Neural progenitor cell (in vitro differentiated cells): ENCODE measurements at regions not wholly inside any gene's neighbourhood (a gene's known extent, or its start where the extent isn't known, plus 50 kb on each side); places are given as distances from the start of the nearest gene placed in this dataset.

ENCODE experiments used
- DNase-seq: peaks from one replicate; pipeline ENCODE4 v3.0.0-alpha.2; 2016; ENCODE audit warnings: low spot score
- H2AFZ ChIP-seq: fragments of 200-600 bp; sonication (generic); replicated peaks from 2 replicates; pipeline ENCODE4 v1.6.1; 2016; ENCODE audit warnings: antibody characterized with exemption
- H3F3A ChIP-seq: fragments of 200-600 bp; sonication (generic); 2 replicates; pipeline ENCODE4 v1.6.1; 2016; ENCODE audit warnings: antibody characterized with exemption, low read depth
- H3K27ac ChIP-seq: fragments of 200-600 bp; sonication (generic); 2 replicates; pipeline ENCODE4 v1.5.1; 2016; ENCODE audit warnings: mild to moderate bottlenecking
- H3K27me3 ChIP-seq: fragments of 200-600 bp; sonication (generic); 2 replicates; pipeline ENCODE4 v1.6.1; 2016; ENCODE audit warnings: mild to moderate bottlenecking, moderate library complexity
- H3K36me3 ChIP-seq: fragments of 200-600 bp; sonication (generic); 2 replicates; pipeline ENCODE4 v1.5.1; 2016
- H3K4me1 ChIP-seq: fragments of 200-600 bp; sonication (generic); 2 replicates; pipeline ENCODE4 v1.6.1; 2016; ENCODE audit warnings: mixed run types
- H3K4me2 ChIP-seq: fragments of 200-600 bp; sonication (generic); 2 replicates; pipeline ENCODE4 v1.6.1; 2016
- H3K4me3 ChIP-seq: fragments of 200-600 bp; sonication (generic); 2 replicates; pipeline ENCODE4 v1.5.1; 2016
- H3K79me2 ChIP-seq: fragments of 200-600 bp; sonication (generic); 2 replicates; pipeline ENCODE4 v1.6.1; 2016; ENCODE audit warnings: low read depth
- H3K9ac ChIP-seq: fragments of 200-600 bp; sonication (generic); 2 replicates; pipeline ENCODE4 v1.6.1; 2016
- H3K9me3 ChIP-seq: fragments of 200-600 bp; sonication (generic); 2 replicates; pipeline ENCODE4 v1.5.1; 2016; ENCODE audit warnings: low read depth
- H4K20me1 ChIP-seq: fragments of 200-600 bp; sonication (generic); 2 replicates; pipeline ENCODE4 v1.6.1; 2016; ENCODE audit warnings: low read depth
- H3K27ac Mint-ChIP-seq: 3 replicates; pipeline ENCODE4 v1.8.0; 2021; ENCODE audit warnings: mixed read lengths
- H3K27me3 Mint-ChIP-seq: 2 replicates; pipeline ENCODE4 v1.8.0; 2022; ENCODE audit warnings: low read depth, mild to moderate bottlenecking, inconsistent platforms, moderate library complexity, mixed read lengths; ENCODE audit not compliant: insufficient read depth
- H3K36me3 Mint-ChIP-seq: 3 replicates; pipeline ENCODE4 v1.8.0; 2021; ENCODE audit warnings: mixed read lengths
- H3K4me1 Mint-ChIP-seq: 3 replicates; pipeline ENCODE4 v1.8.0; 2021; ENCODE audit warnings: mixed read lengths
- H3K4me3 Mint-ChIP-seq: 3 replicates; pipeline ENCODE4 v1.8.0; 2021; ENCODE audit warnings: mild to moderate bottlenecking, moderate library complexity, mixed read lengths
- H3K9me3 Mint-ChIP-seq: 3 replicates; pipeline ENCODE4 v1.8.0; 2020; ENCODE audit warnings: mixed read lengths
- EZH2 ChIP-seq: fragments of 200-600 bp; sonication (generic); IDR thresholded peaks from 2 replicates; pipeline ENCODE4 v1.6.1; 2017; ENCODE audit warnings: antibody characterized with exemption, mild to moderate bottlenecking, moderate library complexity
- EZH2phosphoT487 ChIP-seq: fragments of 200-600 bp; sonication (generic); IDR thresholded peaks from 2 replicates; pipeline ENCODE4 v1.6.1; 2017; ENCODE audit warnings: antibody characterized with exemption
- TF ChIP-seq, protein P1 (sequence below): fragments of 200-600 bp; sonication (generic); IDR thresholded peaks from 2 replicates; pipeline ENCODE4 v1.5.1; 2017; ENCODE audit warnings: antibody characterized with exemption, mild to moderate bottlenecking

DNA sequence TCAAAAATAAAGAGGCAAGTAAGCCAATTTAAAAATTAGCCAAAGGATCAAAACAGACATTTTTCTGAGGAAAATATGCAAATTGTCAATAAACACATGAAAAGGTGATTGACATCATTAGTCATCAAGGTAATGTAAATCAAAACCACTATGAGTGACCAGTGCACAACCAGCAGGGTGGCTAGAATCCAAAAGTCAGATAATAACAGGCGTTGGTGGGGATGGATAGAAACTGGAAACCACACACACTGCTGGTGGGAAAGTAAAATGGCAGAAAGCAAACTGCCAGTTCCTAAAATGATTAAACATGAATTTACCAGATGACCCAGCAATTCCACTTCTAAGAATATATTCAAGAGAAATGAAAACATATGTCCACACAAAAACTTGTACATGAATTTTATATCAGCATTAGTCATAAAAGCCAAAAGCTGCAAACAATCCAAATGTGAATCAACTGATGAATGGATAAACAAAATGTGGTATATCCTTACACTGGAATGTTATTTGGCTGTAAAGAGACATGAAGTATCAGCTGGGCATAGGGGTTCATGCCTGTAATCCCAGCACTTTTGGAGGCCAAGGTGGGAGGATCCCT, 74.8 kb upstream of the MBOAT1 start:
- H3K27ac Mint-ChIP-seq = no peak overlapping the region
- no peaks in the 10 kb centered on the region for H4K20me1 ChIP-seq
- TF ChIP-seq EZH2 = no peak
- TF ChIP-seq, protein P1, sequence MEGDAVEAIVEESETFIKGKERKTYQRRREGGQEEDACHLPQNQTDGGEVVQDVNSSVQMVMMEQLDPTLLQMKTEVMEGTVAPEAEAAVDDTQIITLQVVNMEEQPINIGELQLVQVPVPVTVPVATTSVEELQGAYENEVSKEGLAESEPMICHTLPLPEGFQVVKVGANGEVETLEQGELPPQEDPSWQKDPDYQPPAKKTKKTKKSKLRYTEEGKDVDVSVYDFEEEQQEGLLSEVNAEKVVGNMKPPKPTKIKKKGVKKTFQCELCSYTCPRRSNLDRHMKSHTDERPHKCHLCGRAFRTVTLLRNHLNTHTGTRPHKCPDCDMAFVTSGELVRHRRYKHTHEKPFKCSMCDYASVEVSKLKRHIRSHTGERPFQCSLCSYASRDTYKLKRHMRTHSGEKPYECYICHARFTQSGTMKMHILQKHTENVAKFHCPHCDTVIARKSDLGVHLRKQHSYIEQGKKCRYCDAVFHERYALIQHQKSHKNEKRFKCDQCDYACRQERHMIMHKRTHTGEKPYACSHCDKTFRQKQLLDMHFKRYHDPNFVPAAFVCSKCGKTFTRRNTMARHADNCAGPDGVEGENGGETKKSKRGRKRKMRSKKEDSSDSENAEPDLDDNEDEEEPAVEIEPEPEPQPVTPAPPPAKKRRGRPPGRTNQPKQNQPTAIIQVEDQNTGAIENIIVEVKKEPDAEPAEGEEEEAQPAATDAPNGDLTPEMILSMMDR = no peak
- no peak for TF ChIP-seq EZH2phosphoT487
- no peaks in the 10 kb centered on the region for H3F3A ChIP-seq
- H3K4me3 Mint-ChIP-seq = no peak overlapping the region
- H3K9me3 Mint-ChIP-seq = peaks cover 15% of the 10 kb centered on the region
- H3K4me1 ChIP-seq = no peaks in the 10 kb centered on the region
- H3K27ac ChIP-seq = no peak overlapping the region
- H3K36me3 Mint-ChIP-seq = no peaks in the 10 kb centered on the region
- no peaks in the 10 kb centered on the region for H3K79me2 ChIP-seq
- no peak overlapping the region for H3K9ac ChIP-seq
- no peak for DNase-seq
- H2AFZ ChIP-seq = no peak overlapping the region
- H3K9me3 ChIP-seq = no peaks in the 10 kb centered on the region
- no peaks in the 10 kb centered on the region for H3K27me3 Mint-ChIP-seq
- H3K4me3 ChIP-seq = no peak overlapping the region
- no peaks in the 10 kb centered on the region for H3K36me3 ChIP-seq
- H3K4me2 ChIP-seq = no peak overlapping the region
- no peaks in the 10 kb centered on the region for H3K4me1 Mint-ChIP-seq
- no peaks in the 10 kb centered on the region for H3K27me3 ChIP-seq

DNA sequence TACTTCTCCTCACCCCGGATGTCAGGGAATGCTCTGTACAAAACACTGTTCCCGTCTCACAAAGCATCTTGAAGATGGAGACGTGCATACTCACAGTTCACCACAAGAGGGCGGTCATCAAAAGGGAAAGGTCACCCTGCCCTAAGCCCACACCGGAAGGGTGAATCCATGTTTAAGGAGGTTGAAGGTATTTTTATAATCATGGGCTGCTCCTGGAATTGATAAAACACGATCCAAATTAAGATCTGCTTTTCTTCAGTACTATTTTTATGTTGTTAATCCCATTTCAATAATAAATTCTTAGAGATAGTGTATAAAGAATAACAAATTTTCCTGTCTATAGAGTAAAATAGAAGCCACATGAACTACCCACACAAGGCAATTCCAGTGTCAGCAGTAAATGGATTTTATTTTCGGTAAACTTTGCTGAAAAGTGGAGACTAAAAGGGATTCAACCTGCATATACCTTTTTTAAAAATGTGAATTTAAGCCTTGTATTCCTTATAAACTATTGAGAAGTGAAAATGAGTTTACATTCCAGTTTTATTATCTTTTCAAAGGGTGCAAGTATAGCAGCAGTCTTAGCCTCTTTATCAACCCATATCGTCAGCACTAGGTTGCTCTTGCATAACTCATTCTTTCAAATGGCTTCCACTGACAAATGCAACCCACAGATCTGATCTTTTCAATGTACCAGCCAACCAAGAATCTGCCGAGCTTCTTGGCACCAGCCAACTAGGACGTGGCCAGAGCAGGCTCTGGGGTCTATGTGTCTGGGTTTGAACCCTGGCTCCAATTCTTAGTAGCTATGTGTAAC, 79.7 kb upstream of the MBOAT1 start:
- no peaks in the 10 kb centered on the region for H3K4me1 Mint-ChIP-seq
- H3K36me3 Mint-ChIP-seq = no peaks in the 10 kb centered on the region
- TF ChIP-seq, protein P1 = peak; percentile 94
- no peak for TF ChIP-seq EZH2phosphoT487
- no peak for TF ChIP-seq EZH2
- H3K9me3 ChIP-seq = no peaks in the 10 kb centered on the region
- no peak overlapping the region for H3K27ac ChIP-seq
- H3K36me3 ChIP-seq = no peaks in the 10 kb centered on the region
- H3K9ac ChIP-seq = no peak overlapping the region
- H3K4me1 ChIP-seq = no peaks in the 10 kb centered on the region
- H3K4me3 Mint-ChIP-seq = no peak overlapping the region
- H4K20me1 ChIP-seq = no peaks in the 10 kb centered on the region
- H3F3A ChIP-seq = no peaks in the 10 kb centered on the region
- no peaks in the 10 kb centered on the region for H3K9me3 Mint-ChIP-seq
- no peaks in the 10 kb centered on the region for H3K27me3 ChIP-seq
- peak; percentile 89 for DNase-seq
- H2AFZ ChIP-seq = peak overlapping the region; percentile 21
- peaks cover 3% of the 10 kb centered on the region for H3K27me3 Mint-ChIP-seq
- no peak overlapping the region for H3K4me2 ChIP-seq
- no peak overlapping the region for H3K27ac Mint-ChIP-seq
- no peak overlapping the region for H3K4me3 ChIP-seq
- no peaks in the 10 kb centered on the region for H3K79me2 ChIP-seq

DNA sequence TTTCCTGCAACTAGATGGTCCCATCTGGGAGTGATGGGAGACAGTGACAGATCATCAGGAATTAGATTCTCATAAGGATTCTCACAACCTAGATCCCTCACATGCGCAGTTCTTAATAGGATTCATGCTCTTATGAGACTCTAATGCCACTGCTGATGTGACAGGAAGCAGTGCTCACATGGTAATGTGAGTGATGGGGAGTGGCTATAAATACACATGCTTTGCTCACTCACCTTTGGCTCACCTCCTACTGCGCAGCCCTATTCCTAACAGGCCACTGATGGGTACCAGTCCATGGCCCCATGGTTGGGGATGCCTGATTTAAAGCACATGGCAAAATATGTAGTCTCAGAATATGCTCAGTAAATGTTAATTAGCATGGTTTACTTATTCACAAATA, 80.6 kb upstream of the MBOAT1 start:
- H3K36me3 Mint-ChIP-seq = no peaks in the 10 kb centered on the region
- H2AFZ ChIP-seq = no peak overlapping the region
- no peaks in the 10 kb centered on the region for H3F3A ChIP-seq
- no peak overlapping the region for H3K4me2 ChIP-seq
- no peaks in the 10 kb centered on the region for H3K4me1 ChIP-seq
- H3K27ac ChIP-seq = no peak overlapping the region
- H3K4me3 Mint-ChIP-seq = no peak overlapping the region
- no peaks in the 10 kb centered on the region for H3K9me3 ChIP-seq
- no peak for DNase-seq
- no peak overlapping the region for H3K9ac ChIP-seq
- no peaks in the 10 kb centered on the region for H3K36me3 ChIP-seq
- H3K27me3 ChIP-seq = no peaks in the 10 kb centered on the region
- peaks cover 5% of the 10 kb centered on the region for H3K27me3 Mint-ChIP-seq
- no peak overlapping the region for H3K27ac Mint-ChIP-seq
- H3K4me1 Mint-ChIP-seq = no peaks in the 10 kb centered on the region
- TF ChIP-seq, protein P1 = no peak
- TF ChIP-seq EZH2phosphoT487 = no peak
- no peak for TF ChIP-seq EZH2
- no peaks in the 10 kb centered on the region for H3K79me2 ChIP-seq
- H3K4me3 ChIP-seq = no peak overlapping the region
- H4K20me1 ChIP-seq = no peaks in the 10 kb centered on the region
- H3K9me3 Mint-ChIP-seq = no peaks in the 10 kb centered on the region
